GM18502 (cell line): ENCODE measurements at regions not wholly inside any gene's neighbourhood (a gene's known extent, or its start where the extent isn't known, plus 50 kb on each side); places are given as distances from the start of the nearest gene placed in this dataset.

Experiments used
- ATAC-seq: cut with Tn5 transposase; IDR thresholded peaks from one replicate; pipeline ENCODE4 v1.9.1; 2021; ENCODE audit warnings: mild to moderate bottlenecking; ENCODE audit not compliant: unreplicated experiment, poor library complexity

DNA sequence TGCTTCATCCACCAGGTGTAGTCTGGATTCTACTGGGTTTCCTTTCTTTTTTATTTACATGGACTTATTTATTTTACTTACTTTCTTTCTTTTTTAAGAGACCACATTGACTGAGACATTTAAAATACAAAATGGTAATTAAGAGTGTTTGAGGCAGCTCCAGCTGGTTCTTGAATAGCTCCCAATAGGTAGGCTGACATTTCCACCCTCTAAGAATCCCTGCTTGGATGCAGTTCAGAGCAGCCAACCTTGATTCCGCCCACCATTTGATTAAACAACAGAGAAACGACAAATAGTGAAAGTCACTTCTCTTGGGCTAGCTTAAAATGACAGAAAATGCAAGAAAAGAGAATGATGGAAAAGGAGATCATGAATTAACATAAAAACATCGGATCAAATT, 270.5 kb downstream of the TUSC7 start:
- no peak for ATAC-seq

- ATAC-seq, result no peak
Measured at GRCh38 chr3:116981089-116981488, 271.5 kb downstream of the TUSC7 start.

DNA sequence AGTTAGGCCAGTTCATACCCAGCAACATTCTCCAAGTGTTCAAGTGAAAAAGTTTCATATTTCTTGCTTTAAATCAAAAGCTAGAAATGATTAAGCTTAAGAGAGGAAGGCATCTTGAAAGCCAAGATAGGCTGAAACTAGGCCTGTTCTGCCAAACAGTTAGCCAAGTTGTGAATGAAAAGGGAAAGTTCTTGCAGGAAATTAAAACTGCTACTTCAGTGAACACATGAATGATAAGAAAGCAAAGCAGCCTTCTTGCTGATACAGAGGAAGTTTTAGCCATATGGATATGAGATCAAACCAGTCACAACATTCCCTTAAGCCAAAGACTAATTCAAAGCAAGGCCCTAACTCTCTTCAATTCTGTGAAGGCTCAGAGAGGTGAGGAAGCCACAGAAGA, 274.7 kb downstream of the TUSC7 start:
- no peak for ATAC-seq

- ATAC-seq, result no peak
Measured at GRCh38 chr3:116994351-116994879, 284.8 kb downstream of the TUSC7 start.

DNA sequence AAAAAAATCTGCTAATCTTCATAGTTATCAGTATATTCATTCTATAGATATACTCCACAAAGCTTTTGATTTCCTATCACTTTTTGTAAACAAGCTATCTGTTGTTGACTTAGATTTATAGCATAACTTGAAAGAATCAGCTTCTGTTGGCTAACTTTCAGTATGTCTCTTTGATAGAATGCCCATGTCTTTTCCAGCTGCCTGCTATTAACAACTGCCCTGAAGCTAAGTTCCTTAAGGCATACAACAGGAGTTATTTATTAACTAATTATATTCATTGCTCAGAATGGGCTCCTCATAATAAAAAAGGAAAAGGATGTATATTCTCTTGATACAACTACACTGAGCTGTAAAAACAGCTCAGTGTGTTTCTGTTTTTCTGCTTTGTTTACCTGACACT, 293.9 kb downstream of the TUSC7 start:
- no peak for ATAC-seq

DNA sequence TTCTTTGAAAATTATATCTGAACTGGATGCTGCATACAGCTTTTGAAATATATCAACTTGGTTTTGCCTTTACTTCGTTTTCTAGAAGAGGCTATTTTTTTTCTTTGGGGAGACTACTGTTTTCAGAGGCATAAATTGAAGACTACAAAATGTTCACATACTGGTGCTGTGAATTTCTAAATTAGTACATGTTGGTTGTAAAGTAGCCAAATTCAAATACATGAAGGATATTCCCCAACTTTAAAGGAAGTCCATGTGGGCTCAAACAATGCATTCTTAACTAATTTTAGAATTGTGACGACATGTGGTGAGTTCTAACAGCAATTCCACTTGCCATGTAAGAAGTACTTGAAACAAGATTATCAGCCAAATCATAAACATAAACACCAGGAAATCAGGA, 295.7 kb downstream of the TUSC7 start:
- no peak for ATAC-seq

- ATAC-seq, result no peak
Measured at GRCh38 chr3:117005911-117006522, 296.4 kb downstream of the TUSC7 start.

DNA sequence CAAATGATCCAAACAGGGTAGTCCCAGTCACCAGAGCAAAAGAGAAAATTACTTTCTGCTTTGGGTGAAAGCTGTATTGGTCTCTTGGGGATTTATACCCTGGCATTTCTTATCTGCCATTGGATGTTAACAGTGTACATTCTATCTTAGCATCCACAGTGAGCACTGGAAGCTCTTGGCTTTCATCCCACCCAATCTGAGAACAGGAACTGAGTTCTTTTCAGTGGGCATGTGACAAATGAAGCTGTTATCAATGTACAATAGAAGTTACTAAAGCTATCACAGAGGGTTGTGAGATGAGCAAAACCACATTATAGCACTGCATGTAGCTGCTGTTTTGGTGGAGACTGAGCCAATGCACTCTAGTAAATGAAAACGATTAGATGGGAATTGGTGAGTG, 300.7 kb downstream of the TUSC7 start:
- ATAC-seq, result no peak

DNA sequence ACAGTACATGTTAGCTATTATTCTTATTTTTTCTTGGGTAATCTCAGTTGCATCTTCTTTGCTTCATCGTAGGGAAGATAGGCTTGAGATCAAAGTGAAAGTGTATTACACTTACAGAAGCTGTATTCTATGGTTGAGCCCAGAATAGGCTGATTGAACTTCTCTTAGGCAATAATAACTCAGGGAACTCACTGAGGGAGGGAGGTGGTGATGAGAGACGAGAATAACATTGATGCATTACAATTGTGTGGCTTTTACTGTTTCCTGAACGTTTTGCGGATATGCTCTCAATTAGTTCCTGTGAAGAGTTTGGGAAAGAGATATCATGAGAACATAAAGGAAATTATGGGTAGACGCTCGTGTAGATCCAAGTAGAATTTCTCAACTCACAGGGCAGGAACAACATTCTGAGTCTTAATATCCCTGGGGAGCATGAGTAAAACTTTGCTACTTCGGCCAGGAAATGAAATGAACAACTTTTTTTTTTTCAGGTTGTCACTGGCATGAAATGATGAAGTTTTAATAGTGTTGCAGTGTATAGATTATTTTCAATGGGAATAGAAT, 302.2 kb downstream of the TUSC7 start:
- ATAC-seq, result no peak

DNA sequence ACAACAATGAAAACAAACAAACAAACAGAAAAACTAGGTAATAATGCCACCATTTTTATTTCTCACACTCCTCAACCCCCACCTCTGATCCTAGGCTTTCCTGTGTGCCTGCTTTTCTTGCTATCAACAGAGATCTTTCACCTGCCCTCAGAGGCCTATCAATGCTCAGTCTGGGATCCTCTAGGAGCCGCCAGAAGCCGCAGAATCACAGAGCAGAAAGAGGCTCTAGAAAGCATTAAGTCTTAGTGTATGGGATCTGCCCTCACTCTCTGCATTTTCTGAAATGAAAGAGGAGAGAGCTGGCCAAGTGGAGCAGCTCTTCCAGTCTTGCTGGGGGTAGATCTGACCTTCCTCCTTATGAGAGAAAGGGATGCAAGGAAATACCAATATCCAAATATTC, 306.8 kb downstream of the TUSC7 start:
- ATAC-seq, result no peak

GRCh38 chr3:117017135-117017894, 307.7 kb downstream of the TUSC7 start:
- ATAC-seq, result peak; percentile 77

DNA sequence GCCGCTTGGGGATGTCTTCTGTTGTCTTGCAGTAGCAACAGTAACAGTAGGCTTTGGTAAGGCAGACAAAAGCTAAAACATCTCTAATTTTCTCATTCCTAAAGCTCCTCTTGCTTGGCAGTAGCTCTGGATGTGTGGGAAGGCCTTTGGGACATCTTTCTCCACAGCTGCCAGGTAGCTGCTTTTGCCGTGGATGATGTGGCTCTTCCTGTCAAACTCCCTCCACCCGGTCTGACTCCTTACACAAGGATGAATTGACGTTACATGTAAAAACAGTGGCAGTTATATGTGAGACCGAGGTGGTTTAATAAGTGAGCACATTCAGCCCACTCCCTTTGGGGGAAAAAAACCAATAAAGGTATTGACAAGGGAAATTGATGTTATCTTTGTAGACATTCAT, 309.1 kb downstream of the TUSC7 start:
- ATAC-seq, result no peak

DNA sequence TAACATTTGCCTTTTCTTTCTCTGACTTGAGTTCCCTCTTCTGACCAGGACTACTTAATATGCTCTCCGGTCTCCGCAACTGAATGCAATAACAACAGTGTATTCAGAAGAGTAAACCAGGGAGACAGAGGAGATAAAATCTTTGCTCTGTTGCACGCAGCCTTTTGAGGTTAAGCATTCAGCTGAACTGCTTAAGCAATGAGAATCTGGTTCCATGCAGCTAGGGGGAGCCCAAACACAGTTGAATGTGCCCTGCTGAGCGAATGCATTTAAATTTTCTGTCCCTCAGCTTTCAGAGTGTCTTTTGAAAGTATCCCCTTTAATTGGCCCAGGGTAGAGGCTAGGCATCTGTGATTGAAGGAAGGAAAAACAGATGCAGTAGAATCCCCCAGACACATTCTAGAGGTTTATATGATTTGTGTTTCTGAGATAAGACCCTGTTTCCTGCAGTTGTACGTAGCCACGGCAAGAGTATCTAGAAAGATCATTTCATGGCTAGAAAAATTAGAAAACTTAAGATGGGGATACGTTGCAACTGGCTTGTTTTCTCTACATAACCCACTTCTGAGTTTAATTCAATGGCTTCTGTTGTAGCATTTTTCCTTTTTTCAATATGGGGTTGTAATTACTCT, 309.6 kb downstream of the TUSC7 start:
- peak; percentile 73 for ATAC-seq

GRCh38 chr3:117026401-117026800, 316.8 kb downstream of the TUSC7 start:
- ATAC-seq, result no peak

DNA sequence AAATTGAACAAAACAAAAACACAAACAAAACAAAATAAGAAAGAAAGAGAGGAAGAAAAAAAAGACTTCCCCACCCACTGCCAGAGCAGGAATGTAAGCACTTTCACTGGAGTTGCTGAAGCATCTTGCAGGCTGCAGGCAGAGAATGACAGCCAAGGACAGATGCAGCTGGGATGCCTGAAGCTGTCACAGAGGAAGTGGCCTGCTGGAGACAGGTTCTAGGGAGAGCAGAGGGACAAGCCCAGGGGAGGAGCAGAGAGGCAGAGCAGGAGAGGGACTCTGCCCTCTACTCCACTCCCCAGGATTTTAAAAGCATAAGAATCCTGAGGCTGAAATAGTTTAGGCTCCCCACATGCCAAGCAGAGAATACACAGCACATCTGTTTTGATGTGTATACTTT, 326.2 kb downstream of the TUSC7 start:
- ATAC-seq, result no peak

DNA sequence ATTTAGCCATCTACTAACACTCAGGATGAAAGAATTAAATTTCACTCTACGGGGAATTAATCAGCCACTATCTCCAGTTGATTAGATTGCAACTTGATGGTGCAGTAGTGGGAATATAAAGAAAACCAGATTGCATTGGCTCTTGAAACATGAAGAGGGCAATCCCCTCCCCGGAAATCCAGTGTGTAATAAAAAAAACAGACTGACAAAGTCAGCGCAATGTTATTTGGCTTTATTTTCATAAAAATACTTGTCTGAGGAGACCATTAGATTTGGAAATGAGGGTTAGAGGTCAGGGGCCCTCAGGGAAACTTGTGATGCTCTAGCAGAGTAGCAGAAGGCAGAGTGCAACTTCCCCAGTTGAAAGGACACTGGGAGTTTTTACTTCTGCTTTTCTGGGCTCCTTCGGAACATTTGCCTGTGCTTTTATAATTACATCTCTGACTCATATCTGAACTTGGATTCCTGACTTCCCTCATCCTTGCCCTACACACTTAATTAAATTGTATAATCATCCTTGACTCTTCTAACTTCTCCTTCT, 326.8 kb downstream of the TUSC7 start:
- ATAC-seq, result peak; percentile 82

DNA sequence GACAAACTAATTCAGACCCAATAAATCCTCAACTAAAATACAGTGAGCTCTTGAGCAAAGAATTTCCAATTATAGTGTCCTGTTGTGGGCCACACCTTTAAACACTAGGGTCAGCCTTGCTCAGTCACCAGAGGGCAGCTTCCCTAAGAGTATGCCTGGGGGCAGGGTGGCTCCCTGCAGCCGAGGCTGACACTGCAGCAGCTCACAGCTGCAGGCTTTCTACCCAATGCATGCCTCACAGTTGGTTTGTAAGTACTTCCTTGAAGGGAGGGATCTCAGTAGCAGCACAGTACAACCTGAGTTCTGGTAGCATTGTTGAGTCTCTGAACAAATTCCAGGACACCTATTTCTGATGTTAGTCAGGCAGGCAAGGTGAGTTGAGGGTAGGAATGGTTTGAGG, 335.6 kb downstream of the TUSC7 start:
- no peak for ATAC-seq

DNA sequence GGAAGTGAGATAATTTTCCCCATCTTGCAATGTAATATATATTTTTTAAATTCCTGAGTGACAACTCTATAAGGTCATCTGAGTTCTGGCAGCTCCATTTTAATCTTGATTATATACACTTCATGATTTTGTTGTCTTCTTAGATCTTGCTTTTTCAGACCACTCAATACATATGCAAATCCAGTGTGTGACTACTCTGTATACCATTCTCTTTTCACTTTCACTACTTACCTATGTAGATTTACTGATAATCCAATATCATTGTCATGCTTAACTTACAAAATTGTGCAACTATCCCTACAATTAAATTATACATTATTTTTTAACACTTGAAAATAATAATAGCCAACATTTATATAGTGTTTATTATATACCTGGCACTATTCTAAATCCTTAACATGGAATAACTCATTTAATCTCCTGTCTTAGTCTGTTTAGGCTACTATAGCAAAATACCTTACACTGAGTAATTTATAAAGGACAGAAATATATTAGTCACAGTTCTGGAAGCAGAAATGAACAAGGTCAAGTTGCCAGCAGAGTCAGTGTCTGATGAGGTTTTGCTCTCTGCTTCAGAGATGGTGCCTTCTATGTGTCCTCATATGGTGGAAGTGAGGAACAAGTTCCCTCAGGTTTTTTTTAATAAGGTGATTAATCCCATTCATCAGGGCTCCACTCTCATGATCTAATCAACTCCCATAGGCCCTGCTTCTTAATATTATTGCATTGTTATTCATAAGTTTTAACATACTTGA, 338.5 kb downstream of the TUSC7 start:
- no peak for ATAC-seq

DNA sequence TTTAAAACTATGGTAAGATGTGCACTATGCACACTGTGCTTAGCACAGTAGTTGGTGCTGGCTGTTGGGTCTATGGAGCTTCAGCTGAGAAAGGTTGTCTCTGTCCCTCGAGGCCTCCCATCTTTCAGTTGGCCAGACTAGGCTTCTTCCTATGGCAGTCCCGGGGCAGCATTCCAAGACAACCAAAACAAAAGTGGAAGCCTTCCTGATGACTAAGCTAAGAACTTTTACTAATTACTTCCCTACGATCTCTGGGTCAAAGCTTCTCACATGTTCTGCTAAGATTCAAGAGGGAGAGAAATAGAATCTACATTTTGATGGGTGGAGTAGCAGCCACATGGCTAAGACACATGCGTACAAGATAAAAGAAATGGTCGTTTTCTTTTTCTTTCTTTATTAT, 342.8 kb downstream of the TUSC7 start:
- ATAC-seq, result no peak

GRCh38 chr3:117054556-117054955, 345.0 kb downstream of the TUSC7 start:
- ATAC-seq, result no peak
